ENCODE measurements at regions not wholly inside any gene's neighbourhood (a gene's known extent, or its start where the extent isn't known, plus 50 kb on each side); places are given as distances from the start of the nearest gene placed in this dataset.

DNA sequence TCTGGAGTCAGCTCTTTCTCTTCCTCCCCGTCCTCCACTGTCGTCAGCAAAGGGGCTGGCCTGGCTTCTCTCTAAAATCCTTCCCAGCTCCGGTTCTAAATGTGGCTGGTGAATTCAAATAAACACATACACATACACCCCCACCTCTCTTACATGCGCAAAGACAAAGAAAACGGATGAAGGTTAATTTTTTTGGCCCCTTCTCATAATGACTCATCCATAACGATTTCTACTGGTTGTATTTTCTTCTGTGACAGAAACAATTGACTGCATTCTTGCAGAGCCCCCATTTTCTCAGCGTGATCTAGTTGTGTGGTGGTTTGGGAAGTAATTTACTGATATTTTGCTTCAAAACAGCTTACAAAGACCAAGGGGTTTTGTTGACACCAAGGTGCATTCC lies 130.0 kb upstream of the NTM start:
- TF ChIP-seq, protein P1, sequence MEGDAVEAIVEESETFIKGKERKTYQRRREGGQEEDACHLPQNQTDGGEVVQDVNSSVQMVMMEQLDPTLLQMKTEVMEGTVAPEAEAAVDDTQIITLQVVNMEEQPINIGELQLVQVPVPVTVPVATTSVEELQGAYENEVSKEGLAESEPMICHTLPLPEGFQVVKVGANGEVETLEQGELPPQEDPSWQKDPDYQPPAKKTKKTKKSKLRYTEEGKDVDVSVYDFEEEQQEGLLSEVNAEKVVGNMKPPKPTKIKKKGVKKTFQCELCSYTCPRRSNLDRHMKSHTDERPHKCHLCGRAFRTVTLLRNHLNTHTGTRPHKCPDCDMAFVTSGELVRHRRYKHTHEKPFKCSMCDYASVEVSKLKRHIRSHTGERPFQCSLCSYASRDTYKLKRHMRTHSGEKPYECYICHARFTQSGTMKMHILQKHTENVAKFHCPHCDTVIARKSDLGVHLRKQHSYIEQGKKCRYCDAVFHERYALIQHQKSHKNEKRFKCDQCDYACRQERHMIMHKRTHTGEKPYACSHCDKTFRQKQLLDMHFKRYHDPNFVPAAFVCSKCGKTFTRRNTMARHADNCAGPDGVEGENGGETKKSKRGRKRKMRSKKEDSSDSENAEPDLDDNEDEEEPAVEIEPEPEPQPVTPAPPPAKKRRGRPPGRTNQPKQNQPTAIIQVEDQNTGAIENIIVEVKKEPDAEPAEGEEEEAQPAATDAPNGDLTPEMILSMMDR (IDR thresholded peaks at IDR 0.05) = no peak
- TF ChIP-seq POLR2AphosphoS5 (IDR thresholded peaks at IDR 0.05) = no peak
